ENCODE measurements at regions not wholly inside any gene's neighbourhood (a gene's known extent, or its start where the extent isn't known, plus 50 kb on each side); places are given as distances from the start of the nearest gene placed in this dataset.

- Mint-ChIP-seq H3K4me1 (peaks cover 6% of the 10 kb centered on the region), H3K27ac (no peak overlapping the region)
- no peak for DNase-seq (ENCODE audit: low spot score in 2 of 2)
Observed at GRCh38 chr2:191738003-191738402, 60.1 kb downstream of the NABP1 start.

DNA sequence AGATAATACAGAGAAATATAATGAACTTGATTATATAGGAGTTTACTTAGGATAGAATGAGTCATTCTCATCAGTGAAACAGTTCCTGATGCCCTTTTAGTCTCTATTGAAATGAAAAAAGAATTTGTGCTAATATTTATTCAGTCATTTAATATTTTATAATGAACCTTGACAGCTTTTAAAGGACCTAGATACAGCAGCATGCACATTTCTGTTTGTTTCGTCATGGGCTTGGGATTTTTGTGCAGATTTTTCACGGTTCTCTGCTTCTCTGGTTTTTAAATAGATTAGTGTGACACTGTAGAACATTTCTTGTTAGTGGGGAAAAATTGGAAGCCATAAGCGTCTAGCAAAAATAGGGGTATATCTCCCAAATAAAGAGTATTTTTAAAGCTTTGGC is 60.7 kb downstream of the NABP1 start:
- ATAC-seq (ENCODE audit: low read depth): no peak
- H3K4me3 Mint-ChIP-seq: no peak overlapping the region
- H3K27me3 Mint-ChIP-seq: no peaks in the 10 kb centered on the region
- DNase-seq (ENCODE audit: low spot score in 2 of 2): no peak
- H3K4me1 Mint-ChIP-seq: peaks cover 6% of the 10 kb centered on the region
- no peaks in the 10 kb centered on the region for H3K36me3 Mint-ChIP-seq
- no peak overlapping the region for H3K27ac Mint-ChIP-seq
- no peaks in the 10 kb centered on the region for H3K9me3 Mint-ChIP-seq

More at GRCh38 chr2:191738003-191738402, 60.1 kb downstream of the NABP1 start:
- Mint-ChIP-seq H3K27me3 (no peaks in the 10 kb centered on the region), H3K4me3 (no peak overlapping the region), H3K36me3 (no peaks in the 10 kb centered on the region), H3K9me3 (no peaks in the 10 kb centered on the region)
- no peak for ATAC-seq (ENCODE audit: low read depth)

GRCh38 chr2:191739194-191739593 is 61.3 kb downstream of the NABP1 start:
- H3K27me3 Mint-ChIP-seq: no peaks in the 10 kb centered on the region
- no peak for ATAC-seq (ENCODE audit: low read depth)
- no peaks in the 10 kb centered on the region for H3K9me3 Mint-ChIP-seq
- no peak overlapping the region for H3K4me3 Mint-ChIP-seq
- peaks cover 6% of the 10 kb centered on the region for H3K4me1 Mint-ChIP-seq
- H3K36me3 Mint-ChIP-seq: no peaks in the 10 kb centered on the region
- DNase-seq (ENCODE audit: low spot score in 2 of 2): no peak
- H3K27ac Mint-ChIP-seq: no peak overlapping the region

DNA sequence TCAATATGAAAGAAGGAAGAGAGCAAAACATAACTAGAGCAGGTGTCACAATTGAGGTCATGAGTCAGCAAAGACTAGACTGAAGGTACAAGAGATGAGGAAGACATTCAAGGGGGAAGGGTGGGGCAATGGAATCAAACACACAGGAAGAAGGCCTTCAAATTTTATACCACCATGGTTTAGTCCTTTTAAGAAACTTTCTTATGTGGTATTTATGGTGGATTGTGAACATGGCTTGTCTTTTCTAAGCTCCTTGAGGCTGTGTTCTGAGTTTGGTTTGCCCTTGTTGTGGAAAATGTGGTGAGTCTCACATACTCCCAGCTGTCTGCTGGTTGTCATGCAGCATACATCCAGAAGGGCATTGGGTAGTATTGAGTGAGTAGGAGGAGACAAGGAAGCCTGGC is 62.1 kb downstream of the NABP1 start:
- H3K4me3 Mint-ChIP-seq: no peak overlapping the region
- no peak for ATAC-seq (ENCODE audit: low read depth)
- no peak for DNase-seq (ENCODE audit: low spot score in 2 of 2)

DNA sequence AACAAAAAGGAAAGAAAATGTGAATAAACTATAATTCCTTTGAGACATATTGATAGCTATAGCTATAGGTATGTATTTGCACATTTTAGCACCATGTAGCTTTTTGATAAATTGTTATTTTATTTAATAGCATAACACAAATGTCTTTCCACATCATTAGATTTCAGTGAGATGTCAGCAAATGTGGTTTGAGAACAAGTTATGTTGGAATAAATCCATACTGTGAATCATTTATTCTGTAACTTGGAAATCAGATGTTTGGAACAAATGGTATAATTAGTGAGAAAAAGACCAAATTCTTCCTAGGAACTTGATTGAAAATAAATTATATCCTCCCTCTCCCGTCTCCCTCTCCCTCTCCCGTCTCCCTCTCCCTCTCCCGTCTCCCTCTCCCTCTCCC is 62.8 kb downstream of the NABP1 start:
- no peak for DNase-seq (ENCODE audit: low spot score in 2 of 2)
- Mint-ChIP-seq H3K4me3 (no peak overlapping the region), H3K36me3 (no peaks in the 10 kb centered on the region), H3K27me3 (peaks cover 1% of the 10 kb centered on the region), H3K27ac (no peak overlapping the region), H3K4me1 (peaks cover 6% of the 10 kb centered on the region), H3K9me3 (no peaks in the 10 kb centered on the region)
- ATAC-seq (ENCODE audit: low read depth): no peak

More for the DNA sequence above, 62.1 kb downstream of the NABP1 start:
- H3K4me1 Mint-ChIP-seq: peaks cover 6% of the 10 kb centered on the region
- no peak overlapping the region for H3K27ac Mint-ChIP-seq
- no peaks in the 10 kb centered on the region for H3K27me3 Mint-ChIP-seq
- H3K9me3 Mint-ChIP-seq: no peaks in the 10 kb centered on the region
- no peaks in the 10 kb centered on the region for H3K36me3 Mint-ChIP-seq

DNA sequence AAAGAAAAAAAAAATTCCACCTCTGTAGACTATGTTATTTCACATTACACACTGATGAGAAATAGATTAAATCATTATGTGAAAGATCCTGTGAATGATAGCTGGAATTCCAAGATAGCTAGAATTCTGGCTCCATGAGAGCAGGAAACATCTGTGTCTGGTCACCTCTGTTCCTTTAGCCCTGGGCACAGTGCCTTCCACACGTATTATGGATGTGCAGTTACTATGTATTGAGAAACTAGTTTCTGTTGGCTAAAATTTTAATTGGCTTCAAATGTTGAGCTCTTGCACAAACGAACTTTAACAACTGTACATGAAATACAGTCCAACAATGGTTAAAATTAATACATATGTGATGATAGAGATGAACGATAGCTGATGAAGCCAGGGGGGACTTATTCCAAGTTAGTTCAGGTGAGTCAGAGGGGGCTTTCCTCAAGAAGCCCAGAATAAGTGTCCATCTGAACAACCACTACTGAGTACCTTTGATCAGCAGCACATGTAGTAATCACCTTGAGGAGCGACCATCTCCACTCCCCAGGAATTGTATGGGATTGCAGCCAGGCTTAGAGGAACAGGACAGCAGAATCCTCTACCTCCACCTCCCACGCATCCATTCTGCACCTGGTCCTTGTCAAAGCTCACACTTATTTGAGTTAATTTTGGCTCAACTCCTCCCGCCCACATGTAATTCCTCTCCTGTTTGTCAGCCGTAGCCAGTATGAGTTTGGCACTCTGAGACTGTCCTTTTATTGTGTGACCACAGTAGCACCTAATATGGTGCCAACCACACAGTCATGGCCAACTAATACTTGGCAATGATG is 68.6 kb downstream of the NABP1 start:
- H3K27me3 Mint-ChIP-seq: peaks cover 3% of the 10 kb centered on the region
- H3K9me3 Mint-ChIP-seq: no peaks in the 10 kb centered on the region
- no peak for ATAC-seq (ENCODE audit: low read depth)
- no peaks in the 10 kb centered on the region for H3K36me3 Mint-ChIP-seq
- no peak overlapping the region for H3K4me3 Mint-ChIP-seq
- no peak for DNase-seq (ENCODE audit: low spot score in 2 of 2)
- H3K4me1 Mint-ChIP-seq: no peaks in the 10 kb centered on the region
- peak overlapping the region; percentile 26 for H3K27ac Mint-ChIP-seq

- peaks cover 3% of the 10 kb centered on the region for H3K27me3 Mint-ChIP-seq
- H3K4me1 Mint-ChIP-seq: no peaks in the 10 kb centered on the region
- DNase-seq (ENCODE audit: low spot score in 2 of 2): no peak
- no peak overlapping the region for H3K4me3 Mint-ChIP-seq
- H3K27ac Mint-ChIP-seq: peak overlapping the region; percentile 26
- ATAC-seq (ENCODE audit: low read depth): no peak
- H3K9me3 Mint-ChIP-seq: no peaks in the 10 kb centered on the region
- no peaks in the 10 kb centered on the region for H3K36me3 Mint-ChIP-seq
Observed at GRCh38 chr2:191747170-191747530, 69.2 kb downstream of the NABP1 start.

DNA sequence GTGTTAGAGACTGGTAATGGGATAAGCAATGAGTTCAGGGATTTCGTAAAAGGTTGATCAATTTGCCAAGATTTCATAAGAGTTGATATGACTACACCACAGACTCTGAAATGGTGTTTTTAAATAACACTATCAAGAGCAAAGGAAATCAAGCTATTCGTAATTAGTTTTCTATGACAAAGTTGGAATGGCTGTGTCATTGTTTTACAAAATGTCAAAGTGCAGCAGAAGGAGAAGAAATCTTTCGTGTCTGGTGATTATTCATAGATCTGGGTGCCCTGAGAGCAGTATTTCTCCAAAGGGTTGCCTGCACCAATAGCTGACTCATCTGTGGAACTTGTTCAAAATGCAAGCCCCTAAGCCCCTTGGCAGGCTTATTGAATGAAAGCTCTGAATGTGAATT is 70.1 kb downstream of the NABP1 start:
- Mint-ChIP-seq H3K4me1 (no peaks in the 10 kb centered on the region), H3K36me3 (no peaks in the 10 kb centered on the region), H3K27ac (no peak overlapping the region), H3K27me3 (peaks cover 3% of the 10 kb centered on the region), H3K4me3 (no peak overlapping the region), H3K9me3 (no peaks in the 10 kb centered on the region)
- DNase-seq (ENCODE audit: low spot score in 2 of 2): no peak
- ATAC-seq (ENCODE audit: low read depth): no peak

DNA sequence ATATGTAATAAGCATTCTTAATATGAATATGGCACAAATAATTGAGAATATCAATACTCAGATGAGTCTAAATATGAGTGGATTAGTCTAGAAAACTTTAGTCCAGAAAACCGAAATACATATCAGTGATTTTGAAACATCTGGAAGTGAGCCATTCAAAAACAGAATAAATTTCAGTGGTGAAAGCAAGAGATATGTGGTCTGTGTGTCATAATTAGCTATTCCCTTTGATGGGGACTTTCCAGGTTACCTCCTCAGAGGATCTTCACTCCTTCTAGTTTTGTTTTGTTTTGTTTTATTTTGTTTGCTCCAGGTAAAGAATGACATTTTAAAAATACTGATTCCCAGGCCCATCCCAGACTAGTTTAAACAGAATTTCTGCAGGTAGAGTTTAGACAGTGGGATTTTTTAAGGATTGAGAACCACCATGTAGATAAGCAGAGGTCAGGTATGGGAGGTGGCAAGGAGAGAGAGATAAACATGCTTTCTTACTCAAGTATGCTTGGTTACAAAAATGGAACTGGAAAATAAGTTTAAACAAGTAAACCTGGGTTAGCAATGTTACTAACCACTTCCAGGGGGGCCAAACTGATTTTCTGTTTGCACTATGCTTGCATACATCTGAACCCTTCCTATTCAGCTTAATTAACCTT is 70.7 kb downstream of the NABP1 start:
- ATAC-seq (ENCODE audit: low read depth): no peak
- Mint-ChIP-seq H3K4me3 (no peak overlapping the region), H3K36me3 (no peaks in the 10 kb centered on the region), H3K9me3 (no peaks in the 10 kb centered on the region), H3K27ac (no peak overlapping the region), H3K27me3 (peaks cover 3% of the 10 kb centered on the region), H3K4me1 (no peaks in the 10 kb centered on the region)
- no peak for DNase-seq (ENCODE audit: low spot score in 2 of 2)

GRCh38 chr2:191749181-191749540 is 71.2 kb downstream of the NABP1 start:
- H3K36me3 Mint-ChIP-seq: no peaks in the 10 kb centered on the region
- H3K4me3 Mint-ChIP-seq: no peak overlapping the region
- H3K27ac Mint-ChIP-seq: no peak overlapping the region
- peaks cover 3% of the 10 kb centered on the region for H3K27me3 Mint-ChIP-seq
- no peaks in the 10 kb centered on the region for H3K9me3 Mint-ChIP-seq
- no peaks in the 10 kb centered on the region for H3K4me1 Mint-ChIP-seq
- DNase-seq (ENCODE audit: low spot score in 2 of 2) (no peak), ATAC-seq (ENCODE audit: low read depth) (no peak)

GRCh38 chr2:191754103-191754502 is 76.2 kb downstream of the NABP1 start:
- ATAC-seq (ENCODE audit: low read depth) (no peak), DNase-seq (ENCODE audit: low spot score in 2 of 2) (no peak)
- H3K4me3 Mint-ChIP-seq: no peak overlapping the region
- peaks cover 5% of the 10 kb centered on the region for H3K4me1 Mint-ChIP-seq
- H3K27ac Mint-ChIP-seq: no peak overlapping the region
- no peaks in the 10 kb centered on the region for H3K9me3 Mint-ChIP-seq
- no peaks in the 10 kb centered on the region for H3K36me3 Mint-ChIP-seq
- no peaks in the 10 kb centered on the region for H3K27me3 Mint-ChIP-seq

DNA sequence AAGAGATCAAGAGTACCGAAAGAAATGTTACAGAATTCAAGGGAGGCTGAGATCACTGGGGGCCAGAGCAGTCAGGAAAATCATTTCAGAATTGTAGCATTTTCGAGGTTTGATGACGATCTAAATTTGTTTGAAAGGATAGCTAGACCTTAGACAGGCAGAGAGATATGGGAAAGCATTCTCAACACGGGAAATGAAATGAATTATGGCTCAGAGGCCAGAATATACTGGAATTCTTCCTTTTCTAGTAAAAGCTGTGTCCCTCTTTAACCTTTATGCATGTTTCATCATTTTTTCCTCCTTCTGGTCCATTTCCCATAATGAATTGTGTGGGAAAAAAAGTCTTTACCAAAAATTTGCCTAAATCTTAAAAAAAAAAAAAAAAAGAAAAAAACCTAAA is 78.8 kb downstream of the NABP1 start:
- Mint-ChIP-seq H3K36me3 (no peaks in the 10 kb centered on the region), H3K27ac (no peak overlapping the region), H3K9me3 (no peaks in the 10 kb centered on the region), H3K4me1 (peaks cover 5% of the 10 kb centered on the region), H3K4me3 (no peak overlapping the region), H3K27me3 (peaks cover 3% of the 10 kb centered on the region)
- no peak for ATAC-seq (ENCODE audit: low read depth)
- no peak for DNase-seq (ENCODE audit: low spot score in 2 of 2)

DNA sequence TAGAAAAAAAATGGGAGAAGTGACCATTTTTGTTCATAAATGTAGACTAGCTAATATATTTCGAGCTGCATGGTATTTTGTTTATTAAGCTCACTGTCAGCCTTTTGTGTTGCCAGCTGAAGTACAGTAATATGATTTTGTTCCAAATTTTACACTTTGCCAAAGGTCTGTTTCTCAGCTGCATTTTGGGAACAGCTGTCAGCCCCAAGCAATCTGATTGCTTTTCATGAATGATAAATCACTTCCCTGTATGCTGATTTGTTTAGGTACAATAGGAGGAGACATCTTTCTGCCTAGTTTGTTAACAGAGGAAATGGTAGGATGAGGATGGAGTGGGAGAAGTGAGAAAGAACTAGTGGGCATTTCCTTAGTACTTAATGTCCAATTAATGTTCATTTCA is 79.3 kb downstream of the NABP1 start:
- H3K36me3 Mint-ChIP-seq: no peaks in the 10 kb centered on the region
- no peaks in the 10 kb centered on the region for H3K9me3 Mint-ChIP-seq
- DNase-seq (ENCODE audit: low spot score in 2 of 2) (no peak), ATAC-seq (ENCODE audit: low read depth) (no peak)
- no peak overlapping the region for H3K4me3 Mint-ChIP-seq
- peaks cover 3% of the 10 kb centered on the region for H3K27me3 Mint-ChIP-seq
- peaks cover 5% of the 10 kb centered on the region for H3K4me1 Mint-ChIP-seq
- no peak overlapping the region for H3K27ac Mint-ChIP-seq

DNA sequence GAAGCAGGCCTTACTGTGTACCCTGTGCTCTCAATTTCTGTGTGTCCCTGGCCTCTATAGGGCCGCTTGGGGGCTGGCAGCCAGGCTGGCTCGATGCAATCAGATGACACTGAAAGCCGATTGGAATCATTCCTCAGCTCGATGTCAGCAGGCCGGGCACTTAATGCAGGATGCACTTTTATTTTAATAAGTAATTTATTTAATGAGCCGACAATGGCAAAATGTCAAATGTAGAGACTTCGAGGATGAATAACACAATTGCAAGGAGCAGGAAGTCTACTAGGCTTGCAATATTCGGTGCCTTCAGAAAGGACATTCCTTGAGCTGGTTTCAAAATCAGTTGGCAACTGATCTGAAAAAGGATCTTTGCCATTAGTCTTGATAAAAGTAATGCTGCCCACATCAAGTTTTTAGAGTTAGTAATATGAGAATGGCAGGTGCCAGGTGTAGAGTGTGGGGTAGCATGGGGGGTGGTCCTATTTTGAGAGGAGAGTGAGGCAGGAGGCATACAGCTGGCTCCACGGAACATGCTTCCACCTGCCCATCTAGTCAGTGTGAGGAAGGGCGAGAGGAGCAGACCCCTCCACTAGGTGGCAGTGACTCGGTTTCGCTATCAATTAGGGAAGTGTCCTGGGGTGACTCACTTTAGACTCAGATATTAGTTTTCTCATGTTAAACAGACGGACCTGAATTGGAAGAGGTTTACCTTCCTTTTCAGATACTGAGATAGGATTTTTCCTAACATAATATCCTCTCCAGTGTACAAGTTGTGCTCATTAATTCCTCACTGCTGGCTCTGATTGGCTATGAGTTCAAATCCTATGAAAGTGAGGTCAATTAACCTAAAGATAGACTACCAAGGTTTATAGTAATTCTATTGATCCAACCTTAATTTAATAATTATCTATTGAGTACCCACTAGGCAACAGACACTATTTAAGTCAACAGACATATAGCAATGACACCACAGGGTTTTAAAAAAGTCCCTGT is 80.9 kb downstream of the NABP1 start:
- H3K27me3 Mint-ChIP-seq: peaks cover 3% of the 10 kb centered on the region
- ATAC-seq (ENCODE audit: low read depth) (peak; percentile 100), DNase-seq (ENCODE audit: low spot score in 2 of 2) (peak; percentile 51 to 54)
- no peaks in the 10 kb centered on the region for H3K9me3 Mint-ChIP-seq
- peak overlapping the region; percentile 22 for H3K4me3 Mint-ChIP-seq
- H3K27ac Mint-ChIP-seq: no peak overlapping the region
- H3K36me3 Mint-ChIP-seq: no peaks in the 10 kb centered on the region
- peaks cover 5% of the 10 kb centered on the region for H3K4me1 Mint-ChIP-seq
